A673 (cell line): ENCODE measurements at regions not wholly inside any gene's neighbourhood (a gene's known extent, or its start where the extent isn't known, plus 50 kb on each side); places are given as distances from the start of the nearest gene placed in this dataset.

Experiments
- BruUV-seq: library from RNA; stranded (reverse); fragments of 400-500 nt; replicated peaks from 2 replicates; lab custom pipeline; 2021; lab: Mats Ljungman, UMichigan
- CTCF ChIA-PET: fragments of 300-600 bp; sonication (Branson Sonifier 250); formaldehyde crosslinking; loops from one replicate; lab custom pipeline; 2022; ENCODE audit warnings: antibody characterized with exemption; lab: Charles Lee
- POLR2A ChIA-PET: fragments of 300-600 bp; sonication (Branson Sonifier 250); formaldehyde crosslinking; loops from one replicate; lab custom pipeline; 2022; ENCODE audit warnings: antibody characterized with exemption; ENCODE audit not compliant: low non-redundant PET; lab: Charles Lee
- DNase-seq: peaks from one replicate; pipeline ENCODE4 v3.0.0-alpha.2; 2015; ENCODE audit warnings: low spot score
- H3K27ac ChIP-seq: fragments of 200-600 bp; sonication (generic); 2 replicates; pipeline ENCODE4 v1.5.1; 2016; ENCODE audit warnings: mixed run types, low read depth, mild to moderate bottlenecking, mixed read lengths, antibody characterized with exemption, low read length; ENCODE audit not compliant: poor library complexity, severe bottlenecking
- H3K27me3 ChIP-seq: fragments of 200-600 bp; sonication (generic); replicated peaks from 2 replicates; pipeline ENCODE4 v1.6.1; 2017; ENCODE audit warnings: mixed run types, low read depth, mild to moderate bottlenecking, mixed read lengths, antibody characterized with exemption, low read length; ENCODE audit not compliant: insufficient read depth, poor library complexity
- H3K36me3 ChIP-seq: fragments of 200-600 bp; sonication (generic); 2 replicates; pipeline ENCODE4 v1.6.1; 2016; ENCODE audit warnings: mixed run types, mild to moderate bottlenecking, mixed read lengths, antibody characterized with exemption, low read length; ENCODE audit not compliant: insufficient read depth, poor library complexity, severe bottlenecking
- H3K4me1 ChIP-seq: fragments of 200-600 bp; sonication (generic); 2 replicates; pipeline ENCODE4 v1.6.1; 2017; ENCODE audit warnings: mixed run types, mild to moderate bottlenecking, mixed read lengths, antibody characterized with exemption, low read length; ENCODE audit not compliant: insufficient read depth, poor library complexity, severe bottlenecking
- H3K4me3 ChIP-seq: fragments of 200-600 bp; sonication (generic); 2 replicates; pipeline ENCODE4 v1.5.1; 2016; ENCODE audit warnings: low read depth, mixed run types, mild to moderate bottlenecking, mixed read lengths, low read length; ENCODE audit not compliant: poor library complexity, severe bottlenecking
- H3K9me3 ChIP-seq: fragments of 200-600 bp; sonication (generic); 2 replicates; pipeline ENCODE4 v1.6.1; 2016; ENCODE audit warnings: mixed run types, low read depth, mild to moderate bottlenecking, mixed read lengths, antibody characterized with exemption, low read length; ENCODE audit not compliant: poor library complexity, severe bottlenecking
- EZH2 ChIP-seq: fragments of 200-600 bp; sonication (generic); IDR thresholded peaks from 2 replicates; pipeline ENCODE4 v1.6.1; 2017; ENCODE audit warnings: borderline replicate concordance, low read depth, mild to moderate bottlenecking, mixed read lengths, antibody characterized with exemption, low read length; ENCODE audit not compliant: poor library complexity, severe bottlenecking
- intact Hi-C: fragments of 100-400 bp; cut with micrococcal nuclease; formaldehyde crosslinking; loops from one replicate; pipeline ENCODE4 v1.10.0; 2022; ENCODE audit not compliant: unreplicated experiment
- TF ChIP-seq, protein P1 (sequence below): fragments of 300-800, 200-600 bp; sonication (generic); conservative IDR thresholded peaks from 2 replicates; pipeline ENCODE4 v1.5.1; 2017; ENCODE audit warnings: low read depth, mild to moderate bottlenecking, antibody characterized with exemption, low read length, moderate library complexity, mixed read lengths

- peaks cover 34% of the 10 kb centered on the region for H3K27me3 ChIP-seq
- no peaks in the 10 kb centered on the region for H3K4me1 ChIP-seq
- H3K27ac ChIP-seq: no peak overlapping the region
- TF ChIP-seq, protein P1, sequence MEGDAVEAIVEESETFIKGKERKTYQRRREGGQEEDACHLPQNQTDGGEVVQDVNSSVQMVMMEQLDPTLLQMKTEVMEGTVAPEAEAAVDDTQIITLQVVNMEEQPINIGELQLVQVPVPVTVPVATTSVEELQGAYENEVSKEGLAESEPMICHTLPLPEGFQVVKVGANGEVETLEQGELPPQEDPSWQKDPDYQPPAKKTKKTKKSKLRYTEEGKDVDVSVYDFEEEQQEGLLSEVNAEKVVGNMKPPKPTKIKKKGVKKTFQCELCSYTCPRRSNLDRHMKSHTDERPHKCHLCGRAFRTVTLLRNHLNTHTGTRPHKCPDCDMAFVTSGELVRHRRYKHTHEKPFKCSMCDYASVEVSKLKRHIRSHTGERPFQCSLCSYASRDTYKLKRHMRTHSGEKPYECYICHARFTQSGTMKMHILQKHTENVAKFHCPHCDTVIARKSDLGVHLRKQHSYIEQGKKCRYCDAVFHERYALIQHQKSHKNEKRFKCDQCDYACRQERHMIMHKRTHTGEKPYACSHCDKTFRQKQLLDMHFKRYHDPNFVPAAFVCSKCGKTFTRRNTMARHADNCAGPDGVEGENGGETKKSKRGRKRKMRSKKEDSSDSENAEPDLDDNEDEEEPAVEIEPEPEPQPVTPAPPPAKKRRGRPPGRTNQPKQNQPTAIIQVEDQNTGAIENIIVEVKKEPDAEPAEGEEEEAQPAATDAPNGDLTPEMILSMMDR: no peak
- TF ChIP-seq EZH2: no peak
- no peaks in the 10 kb centered on the region for H3K9me3 ChIP-seq
- intact Hi-C loops: no loop called here
- no peaks in the 10 kb centered on the region for H3K36me3 ChIP-seq
- H3K4me3 ChIP-seq: no peak overlapping the region
- no peak for DNase-seq
- POLR2A ChIA-PET: no interaction called here
- no TSS peak for BruUV-seq
- CTCF ChIA-PET: no interaction called here
Measured at GRCh38 chr15:98152156-98152555, 191.7 kb downstream of the ARRDC4 start.

DNA sequence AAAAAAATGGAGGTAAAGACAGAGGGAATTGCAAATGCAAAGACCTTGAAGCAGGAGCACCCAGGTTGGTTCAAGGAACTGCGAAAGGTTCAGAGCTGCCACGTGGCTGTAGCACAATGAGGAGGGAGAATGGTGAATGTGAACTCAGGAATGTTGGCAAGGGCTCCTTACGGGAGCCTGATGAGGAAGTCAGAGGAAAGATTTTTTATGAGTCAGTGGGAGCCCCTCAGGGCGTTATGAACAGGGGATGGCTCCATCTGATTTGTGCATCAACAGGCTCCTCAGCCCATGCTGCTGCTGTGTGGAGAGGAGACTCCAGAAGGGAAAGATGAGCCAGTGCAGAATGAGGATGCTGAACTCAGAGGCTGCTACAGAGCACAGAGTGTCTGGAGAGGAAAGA lies 194.4 kb downstream of the ARRDC4 start:
- TF ChIP-seq EZH2: no peak
- TF ChIP-seq, protein P1: no peak
- H3K27ac ChIP-seq: no peak overlapping the region
- ChIA-PET CTCF (no interaction called here), POLR2A (no interaction called here)
- no peaks in the 10 kb centered on the region for H3K36me3 ChIP-seq
- no TSS peak for BruUV-seq
- no peaks in the 10 kb centered on the region for H3K9me3 ChIP-seq
- intact Hi-C loops: no loop called here
- no peak overlapping the region for H3K4me3 ChIP-seq
- H3K4me1 ChIP-seq: peaks cover 4% of the 10 kb centered on the region
- H3K27me3 ChIP-seq: peaks cover 39% of the 10 kb centered on the region
- DNase-seq: peak; percentile 20

DNA sequence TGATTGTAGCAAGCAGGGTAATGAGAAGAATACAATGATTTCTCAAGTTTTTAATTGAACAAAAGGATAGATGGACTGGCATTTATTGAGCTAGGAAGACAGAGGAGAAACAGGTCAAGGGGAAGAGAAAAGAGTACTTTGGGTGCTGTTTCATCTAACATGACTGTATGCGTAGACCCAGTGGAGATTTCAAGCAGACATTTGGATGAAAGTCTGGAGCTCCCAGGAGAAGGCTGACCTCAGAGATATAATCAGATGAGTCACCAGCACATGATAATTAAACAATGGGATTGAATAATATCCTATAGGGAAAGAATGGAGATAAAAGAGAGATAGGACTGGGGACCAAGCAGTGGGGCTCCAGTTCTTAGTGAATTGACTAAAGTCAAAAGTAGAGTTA lies 194.9 kb downstream of the ARRDC4 start:
- ChIA-PET CTCF (no interaction called here), POLR2A (no interaction called here)
- Histone ChIP-seq H3K27me3 (peaks cover 34% of the 10 kb centered on the region), H3K27ac (no peak overlapping the region), H3K9me3 (no peaks in the 10 kb centered on the region), H3K4me3 (no peak overlapping the region), H3K36me3 (no peaks in the 10 kb centered on the region), H3K4me1 (peaks cover 8% of the 10 kb centered on the region)
- no TSS peak for BruUV-seq
- no peak for TF ChIP-seq EZH2
- TF ChIP-seq, protein P1: no peak
- DNase-seq: no peak
- intact Hi-C loops: no loop called here
